ENCODE measurements at regions not wholly inside any gene's neighbourhood (a gene's known extent, or its start where the extent isn't known, plus 50 kb on each side); places are given as distances from the start of the nearest gene placed in this dataset.
A peak's percentile ranks its signal among the peaks of the same experiment; 100 is the strongest.

DNA sequence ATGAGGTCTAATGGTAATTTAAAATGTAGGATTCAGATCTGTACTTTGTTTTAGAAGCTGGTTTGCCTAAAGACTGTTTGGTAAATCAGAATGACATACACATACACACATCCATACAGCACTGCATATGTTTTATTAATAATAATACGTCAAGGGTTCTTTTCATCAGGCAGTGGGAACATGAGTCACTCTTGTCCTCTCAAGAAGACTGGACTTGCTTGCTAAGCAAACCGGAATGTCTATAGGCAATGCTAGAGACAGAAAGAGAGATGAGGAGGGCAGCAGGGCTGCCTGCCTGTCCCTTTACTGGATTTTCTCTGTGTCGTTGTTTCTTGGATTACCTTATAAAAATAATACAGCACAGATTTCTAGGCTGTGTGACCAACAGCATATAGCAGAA, 119.1 kb upstream of the GALNT2 start:
- Histone ChIP-seq H3K79me1 (ENCODE audit: low read depth, low read length) (no peaks in the 10 kb centered on the region), H3K36me3 (replicated peaks in 1 of 2; ENCODE audit: control insufficient read depth in 2 of 2, insufficient read depth in 2 of 2, low read length in 2 of 2) (no peaks in the 10 kb centered on the region), H3K27ac (replicated peaks; ENCODE audit: low read length) (no peak overlapping the region), H2BK5ac (ENCODE audit: low read length) (no peak overlapping the region), H3K9ac (ENCODE audit: low read depth, low read length, poor library complexity) (no peak overlapping the region), H3K4me1 (ENCODE audit: control insufficient read depth in 2 of 2, insufficient read depth in 1 of 2, low read depth in 1 of 2, low read length in 2 of 2) (no peaks in the 10 kb centered on the region), H3K4me2 (ENCODE audit: insufficient read depth, low read length, poor library complexity, severe bottlenecking) (no peak overlapping the region), H2AK5ac (ENCODE audit: low read depth, low read length) (no peak overlapping the region), H4K91ac (ENCODE audit: low read depth, low read length, poor library complexity) (no peak overlapping the region), H3K4me3 (ENCODE audit: low read length in 2 of 2) (no peak overlapping the region), H3K23ac (ENCODE audit: low read depth, low read length, poor library complexity) (no peak overlapping the region), H3K9me3 (replicated peaks in 1 of 2; ENCODE audit: control insufficient read depth in 2 of 2, insufficient read depth in 1 of 2, low read depth in 1 of 2, low read length in 2 of 2) (no peaks in the 10 kb centered on the region), H3K27me3 (ENCODE audit: control insufficient read depth in 3 of 3, insufficient read depth in 3 of 3, low read depth in 1 of 3, low read length in 3 of 3) (no peaks in the 10 kb centered on the region), H2BK12ac (ENCODE audit: low read length) (no peak overlapping the region), H3K18ac (ENCODE audit: low read length) (no peak overlapping the region), H4K8ac (ENCODE audit: low read depth, low read length) (no peak overlapping the region), H3K14ac (ENCODE audit: low read length) (no peak overlapping the region), H2BK15ac (ENCODE audit: low read length) (no peak overlapping the region), H2AFZ (ENCODE audit: low read length) (no peak overlapping the region), H3K4ac (ENCODE audit: low read length) (no peak overlapping the region), H2BK120ac (ENCODE audit: low read depth, low read length) (no peak overlapping the region)
- DNase-seq (ENCODE audit: low spot score): no peak
- no CpG with 5 or more reads among the region's 3 CpGs for WGBS, 2 donors (ENCODE audit: extremely low coverage in 2 of 2, insufficient read length in 2 of 2, insufficient replicate concordance in 1 of 2)

DNA sequence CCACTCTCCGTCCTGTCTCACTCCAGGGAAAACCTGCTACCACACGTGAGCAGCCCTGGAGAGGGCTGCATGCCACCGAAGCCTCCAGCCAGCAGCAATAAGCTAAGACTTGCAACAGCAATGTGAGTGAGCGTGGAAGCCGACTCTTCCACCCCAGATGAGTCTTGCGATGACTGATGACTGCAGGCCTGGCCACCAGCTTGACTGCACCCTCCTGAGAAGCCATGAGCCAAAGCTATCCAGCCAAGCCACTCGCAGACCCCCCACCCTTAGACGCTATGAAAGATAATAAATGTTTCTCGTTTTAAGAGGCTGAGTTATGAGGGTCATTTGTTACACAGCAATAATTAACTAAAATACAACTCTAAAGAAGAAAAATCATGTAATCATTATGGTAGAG, 118.6 kb upstream of the GALNT2 start:
- no CpG with 5 or more reads among the region's 9 CpGs for WGBS, 2 donors (ENCODE audit: extremely low coverage in 2 of 2, insufficient read length in 2 of 2, insufficient replicate concordance in 1 of 2)
- Histone ChIP-seq H3K27ac (replicated peaks; ENCODE audit: low read length) (no peak overlapping the region), H2BK120ac (ENCODE audit: low read depth, low read length) (peak overlapping the region; percentile 35), H3K9ac (ENCODE audit: low read depth, low read length, poor library complexity) (no peak overlapping the region), H3K27me3 (ENCODE audit: control insufficient read depth in 3 of 3, insufficient read depth in 3 of 3, low read depth in 1 of 3, low read length in 3 of 3) (no peaks in the 10 kb centered on the region), H3K4me3 (ENCODE audit: low read length in 2 of 2) (no peak overlapping the region), H3K4me1 (ENCODE audit: control insufficient read depth in 2 of 2, insufficient read depth in 1 of 2, low read depth in 1 of 2, low read length in 2 of 2) (no peaks in the 10 kb centered on the region), H3K36me3 (replicated peaks in 1 of 2; ENCODE audit: control insufficient read depth in 2 of 2, insufficient read depth in 2 of 2, low read length in 2 of 2) (no peaks in the 10 kb centered on the region), H3K79me1 (ENCODE audit: low read depth, low read length) (no peaks in the 10 kb centered on the region), H3K14ac (ENCODE audit: low read length) (no peak overlapping the region), H3K18ac (ENCODE audit: low read length) (peak overlapping the region; percentile 61), H2AK5ac (ENCODE audit: low read depth, low read length) (no peak overlapping the region), H4K8ac (ENCODE audit: low read depth, low read length) (no peak overlapping the region), H3K4ac (ENCODE audit: low read length) (no peak overlapping the region), H4K91ac (ENCODE audit: low read depth, low read length, poor library complexity) (no peak overlapping the region), H2BK5ac (ENCODE audit: low read length) (no peak overlapping the region), H3K4me2 (ENCODE audit: insufficient read depth, low read length, poor library complexity, severe bottlenecking) (no peak overlapping the region), H2BK12ac (ENCODE audit: low read length) (no peak overlapping the region), H3K23ac (ENCODE audit: low read depth, low read length, poor library complexity) (no peak overlapping the region), H2BK15ac (ENCODE audit: low read length) (no peak overlapping the region), H2AFZ (ENCODE audit: low read length) (no peak overlapping the region), H3K9me3 (replicated peaks in 1 of 2; ENCODE audit: control insufficient read depth in 2 of 2, insufficient read depth in 1 of 2, low read depth in 1 of 2, low read length in 2 of 2) (no peaks in the 10 kb centered on the region)
- DNase-seq (ENCODE audit: low spot score): no peak

DNA sequence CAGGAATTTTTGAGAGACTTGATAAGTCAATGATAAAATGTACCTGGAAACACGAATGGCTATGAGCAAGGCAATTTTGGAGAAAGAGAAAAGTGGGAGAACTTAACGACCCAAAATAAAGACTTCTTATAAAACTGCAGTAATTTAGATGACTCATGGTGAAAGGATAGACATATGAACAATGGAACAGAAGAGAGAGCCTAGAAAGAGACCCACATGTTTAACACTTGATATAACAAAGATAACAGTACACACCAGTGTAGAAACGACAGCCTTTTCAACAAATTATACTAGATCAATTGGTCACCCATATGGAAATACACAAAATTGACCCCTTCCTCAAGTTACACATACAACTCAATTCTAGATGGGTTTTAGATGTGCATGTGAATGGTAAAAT, 117.5 kb upstream of the GALNT2 start:
- no peaks in the 10 kb centered on the region for H3K4me1 ChIP-seq (ENCODE audit: control insufficient read depth in 2 of 2, insufficient read depth in 1 of 2, low read depth in 1 of 2, low read length in 2 of 2)
- no peak overlapping the region for H3K27ac ChIP-seq (replicated peaks; ENCODE audit: low read length)
- H3K4me2 ChIP-seq (ENCODE audit: insufficient read depth, low read length, poor library complexity, severe bottlenecking): no peak overlapping the region
- H4K91ac ChIP-seq (ENCODE audit: low read depth, low read length, poor library complexity): no peak overlapping the region
- no peak overlapping the region for H3K4ac ChIP-seq (ENCODE audit: low read length)
- no peaks in the 10 kb centered on the region for H3K79me1 ChIP-seq (ENCODE audit: low read depth, low read length)
- no peak overlapping the region for H2BK120ac ChIP-seq (ENCODE audit: low read depth, low read length)
- H2AFZ ChIP-seq (ENCODE audit: low read length): no peak overlapping the region
- H3K36me3 ChIP-seq (replicated peaks in 1 of 2; ENCODE audit: control insufficient read depth in 2 of 2, insufficient read depth in 2 of 2, low read length in 2 of 2): no peaks in the 10 kb centered on the region
- no peak overlapping the region for H2BK5ac ChIP-seq (ENCODE audit: low read length)
- H3K9ac ChIP-seq (ENCODE audit: low read depth, low read length, poor library complexity): no peak overlapping the region
- H3K9me3 ChIP-seq (replicated peaks in 1 of 2; ENCODE audit: control insufficient read depth in 2 of 2, insufficient read depth in 1 of 2, low read depth in 1 of 2, low read length in 2 of 2): no peaks in the 10 kb centered on the region
- H2BK12ac ChIP-seq (ENCODE audit: low read length): no peak overlapping the region
- no peak overlapping the region for H2BK15ac ChIP-seq (ENCODE audit: low read length)
- H3K18ac ChIP-seq (ENCODE audit: low read length): no peak overlapping the region
- H3K4me3 ChIP-seq (ENCODE audit: low read length in 2 of 2): no peak overlapping the region
- no peak for DNase-seq (ENCODE audit: low spot score)
- H4K8ac ChIP-seq (ENCODE audit: low read depth, low read length): no peak overlapping the region
- H3K14ac ChIP-seq (ENCODE audit: low read length): no peak overlapping the region
- H2AK5ac ChIP-seq (ENCODE audit: low read depth, low read length): no peak overlapping the region
- H3K27me3 ChIP-seq (ENCODE audit: control insufficient read depth in 3 of 3, insufficient read depth in 3 of 3, low read depth in 1 of 3, low read length in 3 of 3): no peaks in the 10 kb centered on the region
- no peak overlapping the region for H3K23ac ChIP-seq (ENCODE audit: low read depth, low read length, poor library complexity)
- WGBS, 2 donors (ENCODE audit: extremely low coverage in 2 of 2, insufficient read length in 2 of 2, insufficient replicate concordance in 1 of 2): no CpG with 5 or more reads among the region's 3 CpGs

DNA sequence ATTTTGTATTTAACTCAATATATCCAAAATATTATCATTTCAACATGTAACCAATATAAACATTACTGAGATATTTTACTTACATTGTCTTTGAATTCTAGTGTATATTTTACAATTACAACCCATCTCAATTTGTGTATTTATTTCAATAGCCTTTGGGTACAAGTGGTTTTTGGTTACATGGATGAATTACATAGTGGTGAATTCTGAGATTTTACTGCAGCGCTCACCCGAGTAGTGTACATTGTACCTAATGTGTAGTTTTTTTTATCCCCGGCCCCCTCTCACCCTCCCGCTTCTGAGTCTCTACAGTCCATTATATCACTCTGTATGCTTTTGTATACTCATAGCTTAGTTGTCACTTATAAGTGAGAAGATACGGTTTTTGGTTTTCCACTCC, 117.0 kb upstream of the GALNT2 start:
- Histone ChIP-seq H3K4me2 (ENCODE audit: insufficient read depth, low read length, poor library complexity, severe bottlenecking) (no peak overlapping the region), H2BK120ac (ENCODE audit: low read depth, low read length) (no peak overlapping the region), H2BK5ac (ENCODE audit: low read length) (no peak overlapping the region), H3K27me3 (ENCODE audit: control insufficient read depth in 3 of 3, insufficient read depth in 3 of 3, low read depth in 1 of 3, low read length in 3 of 3) (no peaks in the 10 kb centered on the region), H3K4me3 (ENCODE audit: low read length in 2 of 2) (no peak overlapping the region), H2AK5ac (ENCODE audit: low read depth, low read length) (no peak overlapping the region), H3K36me3 (replicated peaks in 1 of 2; ENCODE audit: control insufficient read depth in 2 of 2, insufficient read depth in 2 of 2, low read length in 2 of 2) (no peaks in the 10 kb centered on the region), H3K14ac (ENCODE audit: low read length) (no peak overlapping the region), H3K79me1 (ENCODE audit: low read depth, low read length) (no peaks in the 10 kb centered on the region), H3K9ac (ENCODE audit: low read depth, low read length, poor library complexity) (no peak overlapping the region), H3K18ac (ENCODE audit: low read length) (no peak overlapping the region), H3K4me1 (ENCODE audit: control insufficient read depth in 2 of 2, insufficient read depth in 1 of 2, low read depth in 1 of 2, low read length in 2 of 2) (no peaks in the 10 kb centered on the region), H3K4ac (ENCODE audit: low read length) (no peak overlapping the region), H4K91ac (ENCODE audit: low read depth, low read length, poor library complexity) (no peak overlapping the region), H2AFZ (ENCODE audit: low read length) (no peak overlapping the region), H3K9me3 (replicated peaks in 1 of 2; ENCODE audit: control insufficient read depth in 2 of 2, insufficient read depth in 1 of 2, low read depth in 1 of 2, low read length in 2 of 2) (no peaks in the 10 kb centered on the region), H4K8ac (ENCODE audit: low read depth, low read length) (no peak overlapping the region), H3K23ac (ENCODE audit: low read depth, low read length, poor library complexity) (no peak overlapping the region), H2BK12ac (ENCODE audit: low read length) (no peak overlapping the region), H2BK15ac (ENCODE audit: low read length) (no peak overlapping the region), H3K27ac (replicated peaks; ENCODE audit: low read length) (no peak overlapping the region)
- no CpG with 5 or more reads among the region's 5 CpGs for WGBS, 2 donors (ENCODE audit: extremely low coverage in 2 of 2, insufficient read length in 2 of 2, insufficient replicate concordance in 1 of 2)
- no peak for DNase-seq (ENCODE audit: low spot score)
